Suppressor macrophage treated with lipopolysaccharide for 1 hour (primary cell): ENCODE measurements at regions not wholly inside any gene's neighbourhood (a gene's known extent, or its start where the extent isn't known, plus 50 kb on each side); places are given as distances from the start of the nearest gene placed in this dataset.
A peak's percentile ranks its signal among the peaks of the same experiment; 100 is the strongest.

ENCODE experiments used
- DNase-seq, 3 donors: peaks; one replicate each; pipeline ENCODE4 v3.0.0-alpha.2; 2020 to 2022

- no peak for DNase-seq
These were observed 59.1 kb upstream of the BICD1 start for GRCh38 chr12:32047357-32048212.

DNA sequence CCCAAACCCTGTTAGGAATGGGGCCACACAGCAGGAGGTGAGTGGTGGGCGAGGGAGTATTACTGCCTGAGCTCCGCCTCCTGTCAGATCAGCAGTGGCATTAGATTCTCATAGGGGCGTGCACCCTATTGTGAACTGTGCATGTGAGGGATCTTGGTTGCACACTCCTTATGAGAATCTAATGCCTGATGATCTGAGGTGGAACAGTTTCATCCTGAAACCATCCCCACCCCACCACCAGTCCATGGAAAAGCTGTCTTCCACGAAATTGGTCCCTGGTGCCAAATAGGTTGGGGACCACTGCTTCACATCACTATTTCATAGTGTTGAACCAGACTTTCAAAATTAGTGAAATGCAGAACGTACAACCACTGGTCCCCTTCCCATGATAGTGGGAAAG is 57.9 kb upstream of the BICD1 start:
- no peak for DNase-seq

DNA sequence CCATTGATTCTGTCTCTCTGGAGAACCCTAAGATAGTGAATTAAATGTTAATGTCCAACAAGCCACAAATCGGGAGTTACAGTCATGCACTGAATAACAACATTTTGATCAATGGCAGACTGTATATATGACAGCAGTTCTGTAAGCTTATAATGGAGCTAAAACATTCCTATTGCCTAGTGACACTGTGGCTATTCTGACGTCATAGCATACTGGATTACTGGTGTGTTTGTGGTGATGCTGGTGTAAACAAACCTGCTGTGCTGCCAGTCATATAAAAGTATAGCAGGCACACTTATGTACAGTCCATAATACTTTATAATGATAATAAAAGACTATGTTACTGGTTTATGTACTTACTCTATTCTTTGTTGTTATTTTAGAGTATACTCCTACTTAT is 56.7 kb upstream of the BICD1 start:
- DNase-seq, result no peak

GRCh38 chr12:32051511-32052211 is 55.0 kb upstream of the BICD1 start:
- DNase-seq, result peak; percentile 16 to 94 (median 88)

GRCh38 chr12:32052212-32052713 is 54.4 kb upstream of the BICD1 start:
- DNase-seq, result no peak

DNA sequence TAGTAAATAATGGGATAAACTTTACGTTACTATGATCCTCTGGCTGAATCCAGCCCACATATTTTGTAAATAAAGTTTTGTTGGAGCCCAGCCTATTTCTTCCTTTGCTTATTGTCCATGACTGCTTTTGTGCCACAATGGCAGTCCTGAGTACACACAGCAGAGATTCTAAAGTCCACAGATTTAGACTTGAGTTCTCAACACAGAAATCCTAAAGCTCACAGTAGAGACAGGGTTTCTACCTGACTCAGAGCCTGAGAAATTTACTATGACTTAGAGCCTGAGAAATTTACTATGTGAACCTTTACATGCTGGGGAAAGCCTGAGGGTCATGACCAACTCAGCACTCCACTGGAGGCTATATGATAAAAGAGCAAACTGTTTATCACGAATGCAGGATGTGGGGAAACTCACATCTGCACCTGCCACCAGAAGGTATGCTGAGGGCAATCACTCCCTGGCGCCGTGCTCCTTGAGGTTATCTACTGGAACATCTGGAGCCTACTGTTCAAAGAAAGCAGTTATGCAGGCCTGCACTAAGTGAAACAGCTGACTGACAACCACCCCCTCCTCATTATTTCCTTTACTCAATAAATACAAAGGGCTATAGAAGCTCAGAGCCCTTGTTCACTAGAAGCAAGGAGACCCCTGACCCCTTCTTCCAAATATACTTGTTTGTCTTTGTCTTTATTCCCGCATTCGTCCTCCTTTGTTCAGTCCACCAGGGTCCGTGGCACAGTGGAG is 52.6 kb upstream of the BICD1 start:
- no peak for DNase-seq
